ENCODE measurements at regions not wholly inside any gene's neighbourhood (a gene's known extent, or its start where the extent isn't known, plus 50 kb on each side); places are given as distances from the start of the nearest gene placed in this dataset.

GRCh38 chr18:46393961-46394360 lies 263.1 kb downstream of the LOXHD1 start:
- Histone ChIP-seq H3K9me3 (no peaks in the 10 kb centered on the region), H3K27ac (no peak overlapping the region), H3K4me3 (no peak overlapping the region), H3K4me1 (no peaks in the 10 kb centered on the region), H3K4me2 (no peak overlapping the region)
- 81% methylated on average over 4 of the region's 6 CpGs for WGBS (ENCODE audit: missing lambda C conversion rate)
- TF ChIP-seq BCL3 (IDR thresholded peaks at IDR 0.05), result no peak
- no peak for TF ChIP-seq POLR2A (IDR thresholded peaks at IDR 0.05; ENCODE audit: low read length)
- no peak for TF ChIP-seq CBX8 (IDR thresholded peaks at IDR 0.05)
- no peak for TF ChIP-seq REST (IDR thresholded peaks at IDR 0.05)
- no peak for TF ChIP-seq HOXA7 (CRISPR knock-in tag; IDR thresholded peaks at IDR 0.05)
- TF ChIP-seq CHD2 (IDR thresholded peaks at IDR 0.05; ENCODE audit: low read length, partially characterized antibody), result no peak
- TF ChIP-seq HMGXB4 (CRISPR knock-in tag; IDR thresholded peaks at IDR 0.05; ENCODE audit: borderline replicate concordance), result no peak
- no peak for TF ChIP-seq ZFP36 (IDR thresholded peaks at IDR 0.05; ENCODE audit: borderline replicate concordance, partially characterized antibody)
- TF ChIP-seq ESRRA (IDR thresholded peaks at IDR 0.05; ENCODE audit: borderline replicate concordance, low read length), result no peak
- TF ChIP-seq RFX5 (IDR thresholded peaks at IDR 0.05), result no peak
- no peak for TF ChIP-seq MAFK (IDR thresholded peaks at IDR 0.05; ENCODE audit: partially characterized antibody)
- TF ChIP-seq HOXB13 (CRISPR knock-in tag; IDR thresholded peaks at IDR 0.05; ENCODE audit: low read depth), result no peak
- FAIRE-seq, result no peak
- ChIA-PET POLR2A (no interaction called here), CTCF (interaction anchor here (0.8 kb wide), 1 partner anchor 29 kb away, joined by 3 read pairs; no protein-coding TSS in a partner anchor)
- ATAC-seq, result no peak
- DNase-seq (ENCODE audit: low read depth in 1 of 2, low spot score in 1 of 2), result no peak

GRCh38 chr18:46395795-46396194 lies 261.2 kb downstream of the LOXHD1 start:
- POLR2A ChIA-PET, result no interaction called here
- WGBS (ENCODE audit: missing lambda C conversion rate), result 40% methylated on average over 4 of the region's 4 CpGs
- CTCF ChIA-PET, result interaction anchor here (0.6 to 0.7 kb wide), 2 partner anchors 10 to 140 kb away, joined by 3 read pairs; no protein-coding TSS in a partner anchor
- DNase-seq (ENCODE audit: low read depth in 1 of 2, low spot score in 1 of 2) (no peak), ATAC-seq (no peak), FAIRE-seq (no peak)
- H3K27ac ChIP-seq, result no peak overlapping the region
- no peaks in the 10 kb centered on the region for H3K9me3 ChIP-seq
- H3K4me2 ChIP-seq, result no peak overlapping the region
- TF ChIP-seq CEBPB (IDR thresholded peaks at IDR 0.05), result no peak
- no peak for TF ChIP-seq ZFP36 (IDR thresholded peaks at IDR 0.05; ENCODE audit: borderline replicate concordance, partially characterized antibody)
- no peak for TF ChIP-seq SREBF2 (IDR thresholded peaks at IDR 0.05)
- no peak for TF ChIP-seq HEYL (CRISPR knock-in tag; IDR thresholded peaks at IDR 0.05)
- no peak for TF ChIP-seq CBX8 (IDR thresholded peaks at IDR 0.05)
- TF ChIP-seq TP53 (CRISPR knock-in tag; IDR thresholded peaks at IDR 0.05), result no peak
- no peak for TF ChIP-seq TFCP2L1 (CRISPR knock-in tag; IDR thresholded peaks at IDR 0.05)
- TF ChIP-seq PHF8 (IDR thresholded peaks at IDR 0.05; ENCODE audit: borderline replicate concordance, low read depth), result no peak
- TF ChIP-seq HDAC2 (IDR thresholded peaks at IDR 0.05), result no peak
- no peak for TF ChIP-seq MAZ (IDR thresholded peaks at IDR 0.05; ENCODE audit: borderline replicate concordance, low read depth, low read length)
- no peaks in the 10 kb centered on the region for H3K4me1 ChIP-seq
- H3K4me3 ChIP-seq, result no peak overlapping the region

Measured in A549 (cell line).